ENCODE measurements at regions not wholly inside any gene's neighbourhood (a gene's known extent, or its start where the extent isn't known, plus 50 kb on each side); places are given as distances from the start of the nearest gene placed in this dataset.

DNA sequence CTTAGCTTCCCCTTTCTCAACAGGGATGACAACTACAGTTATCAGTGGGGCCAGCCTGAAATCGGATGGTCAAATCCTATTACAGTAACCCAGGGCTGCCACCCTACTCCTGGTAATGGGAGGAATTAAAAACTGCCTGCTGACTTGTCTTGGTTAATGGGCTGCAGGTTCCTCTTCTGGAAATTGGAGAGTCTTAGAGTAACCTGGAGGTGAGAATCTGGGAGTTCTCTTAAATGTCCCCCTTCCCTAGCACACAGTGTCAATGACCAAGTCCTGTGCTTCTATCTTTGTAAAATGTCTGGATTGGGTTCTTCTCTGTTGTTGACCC, 113.1 kb downstream of the DDX1 start:
- TF ChIP-seq POLR2AphosphoS5 (IDR thresholded peaks at IDR 0.05; ENCODE audit: low read depth, low read length), result no peak
- TF ChIP-seq POLR2A (IDR thresholded peaks at IDR 0.05; ENCODE audit: low read depth, low read length), result no peak
- TF ChIP-seq TAF1 (IDR thresholded peaks at IDR 0.05; ENCODE audit: low read depth, low read length), result no peak
- no peak for TF ChIP-seq SPI1 (IDR thresholded peaks at IDR 0.05; ENCODE audit: low read depth, low read length)
- TF ChIP-seq PAX5 (IDR thresholded peaks at IDR 0.05; ENCODE audit: insufficient read depth, low read length, severe bottlenecking), result no peak
- TF ChIP-seq POU2F2 (IDR thresholded peaks at IDR 0.05; ENCODE audit: low read depth, low read length), result no peak
